ENCODE measurements at regions not wholly inside any gene's neighbourhood (a gene's known extent, or its start where the extent isn't known, plus 50 kb on each side); places are given as distances from the start of the nearest gene placed in this dataset.

- Histone ChIP-seq H3K4me3 (no peak overlapping the region), H3K9me3 (no peaks in the 10 kb centered on the region), H3K4me1 (ENCODE audit: control insufficient read depth in 1 of 2, low read depth in 2 of 2) (no peaks in the 10 kb centered on the region), H3K27me3 (replicated peaks; ENCODE audit: insufficient read depth) (no peaks in the 10 kb centered on the region), H3K36me3 (no peaks in the 10 kb centered on the region), H3K27ac (no peak overlapping the region)
- DNase-seq (ENCODE audit: low spot score) (no peak), ATAC-seq (ENCODE audit: insufficient number of reproducible peaks, low FRiP score, low read depth) (no peak)
- TF ChIP-seq CTCF (IDR thresholded peaks at IDR 0.05), result no peak
Observed at GRCh38 chr7:52691257-52691656, 344.2 kb upstream of the POM121L12 start.

- Histone ChIP-seq H3K9me3 (no peaks in the 10 kb centered on the region), H3K27ac (no peak overlapping the region), H3K4me1 (ENCODE audit: control insufficient read depth in 1 of 2, low read depth in 2 of 2) (no peaks in the 10 kb centered on the region), H3K4me3 (no peak overlapping the region), H3K27me3 (replicated peaks; ENCODE audit: insufficient read depth) (no peaks in the 10 kb centered on the region), H3K36me3 (no peaks in the 10 kb centered on the region)
- DNase-seq (ENCODE audit: low spot score) (no peak), ATAC-seq (ENCODE audit: insufficient number of reproducible peaks, low FRiP score, low read depth) (no peak)
- TF ChIP-seq CTCF (IDR thresholded peaks at IDR 0.05), result no peak
Observed at GRCh38 chr7:52689912-52690311, 345.5 kb upstream of the POM121L12 start.

- ATAC-seq (ENCODE audit: insufficient number of reproducible peaks, low FRiP score, low read depth) (no peak), DNase-seq (ENCODE audit: low spot score) (no peak)
- Histone ChIP-seq H3K27ac (no peak overlapping the region), H3K9me3 (no peaks in the 10 kb centered on the region), H3K36me3 (no peaks in the 10 kb centered on the region), H3K4me1 (ENCODE audit: control insufficient read depth in 1 of 2, low read depth in 2 of 2) (no peaks in the 10 kb centered on the region), H3K4me3 (no peak overlapping the region), H3K27me3 (replicated peaks; ENCODE audit: insufficient read depth) (no peaks in the 10 kb centered on the region)
- no peak for TF ChIP-seq CTCF (IDR thresholded peaks at IDR 0.05)
Observed at GRCh38 chr7:52685333-52685732, 350.1 kb upstream of the POM121L12 start.

GRCh38 chr7:52684388-52684787 lies 351.0 kb upstream of the POM121L12 start:
- TF ChIP-seq CTCF (IDR thresholded peaks at IDR 0.05), result no peak
- DNase-seq (ENCODE audit: low spot score) (no peak), ATAC-seq (ENCODE audit: insufficient number of reproducible peaks, low FRiP score, low read depth) (no peak)
- no peaks in the 10 kb centered on the region for H3K36me3 ChIP-seq
- no peak overlapping the region for H3K27ac ChIP-seq
- no peaks in the 10 kb centered on the region for H3K4me1 ChIP-seq (ENCODE audit: control insufficient read depth in 1 of 2, low read depth in 2 of 2)
- no peaks in the 10 kb centered on the region for H3K27me3 ChIP-seq (replicated peaks; ENCODE audit: insufficient read depth)
- H3K4me3 ChIP-seq, result no peak overlapping the region
- no peaks in the 10 kb centered on the region for H3K9me3 ChIP-seq

GRCh38 chr7:52682993-52683392 lies 352.4 kb upstream of the POM121L12 start:
- no peak for DNase-seq (ENCODE audit: low spot score)
- Histone ChIP-seq H3K4me3 (no peak overlapping the region), H3K9me3 (no peaks in the 10 kb centered on the region), H3K27ac (no peak overlapping the region), H3K36me3 (no peaks in the 10 kb centered on the region), H3K27me3 (replicated peaks; ENCODE audit: insufficient read depth) (no peaks in the 10 kb centered on the region), H3K4me1 (ENCODE audit: control insufficient read depth in 1 of 2, low read depth in 2 of 2) (no peaks in the 10 kb centered on the region)
- TF ChIP-seq CTCF (IDR thresholded peaks at IDR 0.05), result no peak
- no peak for ATAC-seq (ENCODE audit: insufficient number of reproducible peaks, low FRiP score, low read depth)
